ENCODE measurements at regions not wholly inside any gene's neighbourhood (a gene's known extent, or its start where the extent isn't known, plus 50 kb on each side); places are given as distances from the start of the nearest gene placed in this dataset.

GRCh38 chr3:65177960-65178376, 490.2 kb upstream of the ADAMTS9 start:
- TF ChIP-seq POLR2A (IDR thresholded peaks at IDR 0.05; ENCODE audit: low read depth, low read length), result no peak
- TF ChIP-seq ATF2 (IDR thresholded peaks at IDR 0.05; ENCODE audit: low read length), result no peak
- TF ChIP-seq CTCF (IDR thresholded peaks at IDR 0.05 in 2 of 3, conservative IDR thresholded peaks at IDR 0.05 in 1 of 3; ENCODE audit: control insufficient read depth in 2 of 3, extremely low read depth in 1 of 3, insufficient read depth in 1 of 3, low read depth in 3 of 3, low read length in 3 of 3), result no peak
- no peak for TF ChIP-seq TCF7 (IDR thresholded peaks at IDR 0.05; ENCODE audit: borderline replicate concordance)
- no peak for TF ChIP-seq CHD1 (IDR thresholded peaks at IDR 0.05; ENCODE audit: low read depth, low read length)

Data from GM12878 (cell line).